Sigmoid colon (tissue), 6 donors: ENCODE measurements at regions not wholly inside any gene's neighbourhood (a gene's known extent, or its start where the extent isn't known, plus 50 kb on each side); places are given as distances from the start of the nearest gene placed in this dataset.

ENCODE experiments used
- DNase-seq: peaks from one replicate; pipeline ENCODE4 v3.0.0-alpha.2; 2019
- H3K27ac ChIP-seq, 4 donors: fragments of 200-600 bp; sonication (generic); one replicate each; pipeline ENCODE4 v1.5.1; 2016 to 2019; ENCODE audit warnings: mild to moderate bottlenecking in 1 of 4
- H3K27me3 ChIP-seq, 3 donors: fragments of 200-600 bp; sonication (generic); one replicate each; pipeline ENCODE4 v1.5.1; 2019; ENCODE audit warnings: mild to moderate bottlenecking in 1 of 3
- H3K36me3 ChIP-seq, 4 donors: fragments of 200-600 bp; sonication (generic); one replicate each; pipeline ENCODE4 v1.5.1; 2016 to 2019
- H3K4me1 ChIP-seq, 4 donors: fragments of 200-600 bp; sonication (generic); one replicate each; pipeline ENCODE4 v1.5.1; 2017 to 2019
- H3K4me3 ChIP-seq, 4 donors: fragments of 200-600 bp; sonication (generic); one replicate each; pipeline ENCODE4 v1.5.1; 2017 to 2019; ENCODE audit warnings: mild to moderate bottlenecking in 2 of 4, moderate library complexity in 1 of 4
- H3K9me3 ChIP-seq, 4 donors: fragments of 200-600 bp in 3 of 4; sonication (generic) in 3 of 4; one replicate each; pipeline versions ENCODE4 v1.5.1 to v1.6.1; 2013 to 2019
- CTCF ChIP-seq, 4 experiments: fragments of 450-650 bp in 3 of 4; fragments of 200-600 bp in 1 of 4; IDR thresholded peaks; one replicate each; pipeline ENCODE4 v1.5.1; 2016 to 2019; ENCODE audit warnings: antibody characterized with exemption in 4 of 4, mild to moderate bottlenecking in 3 of 4, moderate library complexity in 2 of 4
- EP300 ChIP-seq, 4 donors: sonication (generic); formaldehyde crosslinking; IDR thresholded peaks; one replicate each; pipeline ENCODE4 v1.6.1; 2017; ENCODE audit warnings: antibody characterized with exemption in 4 of 4
- POLR2A ChIP-seq, 2 donors: fragments of 450-650 bp; IDR thresholded peaks; one replicate each; pipeline ENCODE4 v1.6.1; 2016; ENCODE audit warnings: antibody characterized with exemption in 2 of 2, mild to moderate bottlenecking in 2 of 2, moderate library complexity in 2 of 2
- POLR2AphosphoS5 ChIP-seq, 4 donors: sonication (generic); formaldehyde crosslinking; IDR thresholded peaks; one replicate each; pipeline ENCODE4 v1.6.1; 2017; ENCODE audit warnings: antibody characterized with exemption in 4 of 4
- WGBS, 2 donors: extraction: QIAGEN DNeasy Blood & Tissue Kit; methylation state at CpG; one replicate each; pipeline ENCODE4 v1.1.7; 2013; 5-methylcytosine and 5-hydroxymethylcytosine counted together
- intact Hi-C: fragments of 100-400 bp; cut with DNase I; formaldehyde crosslinking; loops from one replicate; pipeline ENCODE4 v1.15.1; 2023
- donor health status: healthy with polysubstance abuse.
- donor health status: healthy.

DNA sequence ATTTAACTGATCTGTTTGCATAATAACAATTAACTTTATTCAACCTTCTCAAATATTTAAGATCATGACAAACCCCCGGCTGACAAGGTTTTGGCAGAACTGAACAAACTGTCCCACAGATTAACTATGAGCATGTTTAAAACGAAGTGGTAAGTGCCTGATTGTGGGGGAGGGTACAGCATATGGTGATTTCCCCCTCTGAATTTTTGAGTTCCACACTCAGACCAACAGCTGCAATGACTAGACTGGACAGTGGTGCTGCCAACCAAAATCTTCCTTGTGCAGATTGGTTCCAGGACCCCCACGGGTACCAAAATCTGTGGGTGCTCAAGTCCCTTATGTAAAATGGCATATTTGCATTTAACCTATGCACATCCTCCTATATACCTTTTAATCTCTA is 449.5 kb downstream of the SHQ1 start:
- intact Hi-C loops, result no loop called here
- Histone ChIP-seq H3K4me1 (peaks cover 0 to 56% (median 23%) of the 10 kb centered on the region in 4 donors), H3K36me3 (no peaks in the 10 kb centered on the region), H3K9me3 (no peaks in the 10 kb centered on the region), H3K27me3 (no peaks in the 10 kb centered on the region), H3K27ac (no peak overlapping the region), H3K4me3 (no peak overlapping the region)
- no peak for TF ChIP-seq CTCF (IDR thresholded peaks at IDR 0.05)
- TF ChIP-seq EP300 (IDR thresholded peaks at IDR 0.05), result no peak
- no peak for TF ChIP-seq POLR2A (IDR thresholded peaks at IDR 0.05)
- no peak for TF ChIP-seq POLR2AphosphoS5 (IDR thresholded peaks at IDR 0.05)
- WGBS, 2 donors, result 79 to 85% methylated on average over 3 of the region's 3 CpGs
- DNase-seq, result no peak

- no peak for DNase-seq
- no peak overlapping the region for H3K27ac ChIP-seq
- no peaks in the 10 kb centered on the region for H3K9me3 ChIP-seq
- no peaks in the 10 kb centered on the region for H3K27me3 ChIP-seq
- H3K4me1 ChIP-seq, result peaks cover 0 to 48% (median 18%) of the 10 kb centered on the region in 4 donors
- WGBS, 2 donors, result 78 to 86% methylated on average over 2 of the region's 2 CpGs
- H3K4me3 ChIP-seq, result no peak overlapping the region
- TF ChIP-seq POLR2AphosphoS5 (IDR thresholded peaks at IDR 0.05) (no peak), POLR2A (IDR thresholded peaks at IDR 0.05) (no peak), CTCF (IDR thresholded peaks at IDR 0.05) (no peak), EP300 (IDR thresholded peaks at IDR 0.05) (no peak)
- intact Hi-C loops, result no loop called here
- H3K36me3 ChIP-seq, result no peaks in the 10 kb centered on the region
Measured at GRCh38 chr3:72397586-72397985, 450.7 kb downstream of the SHQ1 start.

DNA sequence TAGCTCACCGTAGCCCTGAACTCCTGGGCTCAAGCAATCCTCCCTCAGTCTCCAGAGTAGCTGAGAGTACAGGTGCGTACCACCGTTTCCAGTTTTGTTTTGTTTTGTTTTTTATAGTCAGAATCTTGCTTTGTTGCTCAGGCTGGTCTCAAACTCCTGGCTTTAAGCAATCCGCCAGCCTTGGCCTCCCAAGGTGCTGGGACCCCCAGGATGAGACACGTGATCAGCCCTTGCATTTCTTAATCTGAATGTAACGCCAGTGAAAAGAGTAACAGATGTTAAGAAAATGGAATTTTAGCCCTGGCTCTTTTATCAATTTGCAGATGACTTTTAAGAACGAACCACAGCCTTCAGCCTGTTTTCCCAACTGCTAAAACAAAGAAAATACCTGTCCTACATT is 451.3 kb downstream of the SHQ1 start:
- DNase-seq, result no peak
- intact Hi-C loops, result no loop called here
- Histone ChIP-seq H3K36me3 (no peaks in the 10 kb centered on the region), H3K27ac (no peak overlapping the region), H3K27me3 (no peaks in the 10 kb centered on the region), H3K4me3 (no peak overlapping the region), H3K9me3 (no peaks in the 10 kb centered on the region), H3K4me1 (peaks cover 0 to 55% (median 20%) of the 10 kb centered on the region in 4 donors)
- no peak for TF ChIP-seq POLR2AphosphoS5 (IDR thresholded peaks at IDR 0.05)
- no peak for TF ChIP-seq POLR2A (IDR thresholded peaks at IDR 0.05)
- TF ChIP-seq EP300 (IDR thresholded peaks at IDR 0.05), result no peak
- TF ChIP-seq CTCF (IDR thresholded peaks at IDR 0.05), result no peak
- 90 to 92% methylated on average over 7 of the region's 7 CpGs for WGBS, 2 donors

GRCh38 chr3:72395776-72396311 is 452.4 kb downstream of the SHQ1 start:
- TF ChIP-seq POLR2A (IDR thresholded peaks at IDR 0.05) (no peak), POLR2AphosphoS5 (IDR thresholded peaks at IDR 0.05) (no peak), EP300 (IDR thresholded peaks at IDR 0.05) (no peak), CTCF (IDR thresholded peaks at IDR 0.05) (no peak)
- H3K4me1 ChIP-seq, result peaks cover 0 to 65% (median 24%) of the 10 kb centered on the region in 4 donors
- no peak overlapping the region for H3K4me3 ChIP-seq

DNA sequence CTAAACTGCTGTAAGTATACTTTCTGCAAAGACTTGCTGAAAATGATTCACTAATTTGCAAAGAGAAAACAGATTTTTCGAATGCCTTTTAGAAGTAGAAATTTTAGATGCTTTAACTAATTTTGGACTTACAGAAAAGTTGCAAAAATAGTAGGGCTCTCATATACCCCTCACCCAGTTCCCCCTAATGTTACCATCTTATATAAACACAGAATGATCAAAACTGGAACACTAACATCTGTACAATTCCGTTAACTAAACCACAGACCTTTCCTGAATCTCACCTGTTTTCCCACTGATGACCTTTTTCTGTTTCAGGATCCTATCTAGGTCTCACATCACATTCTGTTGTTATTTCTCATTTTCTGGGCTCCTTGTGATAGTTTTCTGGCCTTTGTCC is 454.8 kb downstream of the SHQ1 start:
- DNase-seq, result no peak
- no peaks in the 10 kb centered on the region for H3K36me3 ChIP-seq
- no peaks in the 10 kb centered on the region for H3K27me3 ChIP-seq
- 87 to 93% methylated on average over 2 of the region's 2 CpGs for WGBS, 2 donors
- no peak for TF ChIP-seq CTCF (IDR thresholded peaks at IDR 0.05)
- TF ChIP-seq POLR2AphosphoS5 (IDR thresholded peaks at IDR 0.05), result no peak
- TF ChIP-seq EP300 (IDR thresholded peaks at IDR 0.05), result no peak
- TF ChIP-seq POLR2A (IDR thresholded peaks at IDR 0.05), result no peak
- H3K27ac ChIP-seq, result no peak overlapping the region
- no peaks in the 10 kb centered on the region for H3K9me3 ChIP-seq
- no peak overlapping the region for H3K4me3 ChIP-seq
- peaks cover 0 to 71% (median 33%) of the 10 kb centered on the region in 4 donors for H3K4me1 ChIP-seq
- intact Hi-C loops, result no loop called here

More at GRCh38 chr3:72395776-72396311, 452.4 kb downstream of the SHQ1 start:
- Histone ChIP-seq H3K36me3 (no peaks in the 10 kb centered on the region), H3K27me3 (no peaks in the 10 kb centered on the region), H3K9me3 (no peaks in the 10 kb centered on the region), H3K27ac (no peak overlapping the region)
- intact Hi-C loops, result no loop called here
- WGBS, 2 donors, result 76 to 78% methylated on average over 3 of the region's 3 CpGs
- DNase-seq, result no peak
